GM19452 (cell line): ENCODE measurements at regions not wholly inside any gene's neighbourhood (a gene's known extent, or its start where the extent isn't known, plus 50 kb on each side); places are given as distances from the start of the nearest gene placed in this dataset.
A peak's percentile ranks its signal among the peaks of the same experiment; 100 is the strongest.
"Not testable (repeated sequence)": the region's sequence is repeated elsewhere in the genome, so short reads cannot be mapped to it uniquely, and the experiment has no call there.

Experiments used
- ATAC-seq: cut with Tn5 transposase; IDR thresholded peaks from one replicate; pipeline ENCODE4 v1.9.1; 2021; ENCODE audit not compliant: unreplicated experiment

DNA sequence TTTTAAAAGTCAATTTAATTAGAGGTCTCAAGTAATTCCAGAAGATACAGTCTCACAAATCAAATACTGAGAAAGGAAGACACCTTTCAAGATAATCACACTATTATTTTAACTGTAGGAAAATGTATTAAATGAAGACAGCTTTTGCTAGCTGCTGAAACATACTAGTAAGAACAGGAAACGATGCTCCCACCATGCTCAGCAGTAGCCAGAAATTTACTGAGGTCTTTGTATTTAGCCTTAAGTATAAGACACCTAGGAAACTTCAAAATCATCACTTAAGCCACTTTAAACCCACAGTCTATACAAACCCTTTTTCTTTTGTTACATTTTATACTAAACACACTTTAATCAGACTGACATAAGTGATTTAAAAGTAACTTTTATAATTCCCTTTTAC lies 72.7 kb upstream of the NPIPB12 start:
- ATAC-seq: not testable (repeated sequence)

DNA sequence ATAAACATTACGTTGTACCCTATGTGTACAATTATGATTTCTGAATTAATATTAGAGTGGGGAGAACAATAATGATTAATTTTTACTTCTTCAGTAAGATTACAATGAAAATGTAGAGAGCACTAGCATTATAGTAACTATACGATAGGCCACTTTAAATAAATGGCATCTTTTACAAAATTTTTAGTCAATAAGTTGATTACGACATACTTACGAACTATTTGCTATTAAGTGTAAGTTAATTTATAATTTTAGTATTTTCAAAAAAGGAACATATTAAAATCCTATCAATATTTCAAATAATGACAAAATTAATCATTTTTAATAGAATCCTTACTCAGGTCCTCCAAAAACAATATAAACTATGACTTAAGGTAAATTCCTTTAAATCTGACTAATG lies 75.6 kb upstream of the NPIPB12 start:
- ATAC-seq: not testable (repeated sequence)

DNA sequence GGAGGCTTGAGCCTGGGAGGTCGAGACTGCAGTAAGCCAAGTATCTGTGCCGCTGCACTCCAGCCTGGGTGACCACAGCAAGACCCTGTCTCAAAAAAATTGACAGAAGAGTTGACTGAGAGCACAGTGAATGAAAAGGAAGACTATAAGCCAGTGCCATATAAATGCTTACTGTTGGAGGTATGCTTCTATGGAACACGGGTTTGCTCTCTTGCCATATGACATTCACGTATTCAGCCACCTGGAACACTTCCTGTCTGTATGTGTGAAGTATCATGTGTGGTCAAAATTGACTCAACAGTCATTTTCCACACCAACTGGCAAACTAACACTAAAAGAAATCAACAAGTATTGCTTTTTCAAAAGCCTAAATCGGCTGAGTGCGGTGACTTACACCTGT lies 71.1 kb upstream of the SPN start:
- ATAC-seq: not testable (repeated sequence)

DNA sequence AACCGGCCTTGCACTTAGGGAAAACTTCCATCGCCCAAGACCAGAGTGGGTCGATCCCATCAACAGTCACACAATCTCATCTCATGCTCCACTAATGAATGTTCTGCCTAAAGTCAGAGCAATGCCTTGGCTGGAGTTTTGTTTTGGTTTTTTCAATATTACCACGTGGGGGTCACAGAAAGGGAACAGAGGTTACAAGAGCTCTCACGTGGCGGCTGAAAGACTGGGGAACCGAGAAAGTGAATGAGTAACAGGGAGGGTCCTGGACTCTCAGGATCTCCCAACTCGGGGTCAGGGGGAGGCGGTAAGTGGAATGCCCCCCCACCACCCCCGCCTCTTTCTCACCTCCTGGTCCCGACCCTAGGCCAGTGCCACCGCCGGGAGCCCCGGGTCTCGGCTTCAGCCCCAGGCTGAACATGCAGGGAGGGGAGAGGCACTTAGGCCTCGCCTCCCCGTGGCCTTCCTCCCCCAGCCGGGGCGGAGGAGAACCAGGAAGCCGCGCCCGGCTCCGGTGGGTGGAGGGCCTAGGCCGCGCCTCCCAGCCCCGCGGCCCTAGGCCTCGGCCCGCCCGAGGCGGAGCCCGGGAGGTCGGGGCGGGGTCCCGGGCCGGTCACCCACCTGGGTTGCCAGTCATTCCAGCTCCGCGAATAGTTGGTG lies 68.7 kb upstream of the SPN start:
- peak; percentile 45 for ATAC-seq

DNA sequence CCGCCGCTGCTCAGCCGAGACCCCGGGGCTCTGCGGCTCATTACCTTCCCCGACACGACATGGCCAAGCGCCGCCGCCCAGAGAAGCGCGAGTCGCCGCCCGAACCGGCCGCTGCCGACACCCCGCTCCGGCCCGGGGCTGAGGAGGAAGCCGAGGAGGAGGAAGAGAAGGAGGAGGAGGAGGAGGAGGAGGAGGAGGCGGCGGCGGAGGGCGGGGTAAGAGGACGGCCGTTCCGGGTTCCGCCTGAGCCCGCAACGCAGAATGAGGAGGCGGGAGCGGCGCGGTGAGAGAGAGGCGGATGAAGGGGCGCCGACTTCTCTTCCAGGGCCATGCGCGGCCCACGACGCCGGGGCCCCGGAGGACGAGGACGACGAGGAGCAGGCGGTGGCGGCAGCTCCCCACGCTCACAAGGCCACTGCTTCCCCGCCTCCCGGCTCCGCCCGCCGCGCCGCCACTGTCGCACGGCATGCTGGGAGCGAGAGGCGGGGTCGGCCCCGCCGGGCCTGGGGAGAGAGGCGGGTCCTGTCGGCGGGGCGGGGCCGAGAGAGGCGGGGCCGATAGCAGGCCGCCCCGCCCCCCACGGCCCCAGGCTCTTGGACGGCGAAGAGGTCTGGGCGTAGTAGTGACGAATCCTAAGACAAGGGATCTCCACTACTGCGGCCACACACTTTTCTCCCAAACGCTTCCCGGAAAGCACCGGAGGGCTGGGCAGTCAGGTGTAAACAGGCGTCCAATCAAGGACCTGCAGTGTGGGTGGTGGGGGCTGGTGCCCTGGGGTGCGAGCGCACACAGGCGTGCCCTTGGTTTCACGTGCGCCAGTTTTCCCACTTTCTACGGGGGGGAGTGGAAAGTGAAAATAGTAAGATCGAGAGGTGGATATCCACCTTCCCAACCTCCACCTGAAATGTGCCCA lies 67.9 kb upstream of the SPN start:
- ATAC-seq: peak; percentile 67

DNA sequence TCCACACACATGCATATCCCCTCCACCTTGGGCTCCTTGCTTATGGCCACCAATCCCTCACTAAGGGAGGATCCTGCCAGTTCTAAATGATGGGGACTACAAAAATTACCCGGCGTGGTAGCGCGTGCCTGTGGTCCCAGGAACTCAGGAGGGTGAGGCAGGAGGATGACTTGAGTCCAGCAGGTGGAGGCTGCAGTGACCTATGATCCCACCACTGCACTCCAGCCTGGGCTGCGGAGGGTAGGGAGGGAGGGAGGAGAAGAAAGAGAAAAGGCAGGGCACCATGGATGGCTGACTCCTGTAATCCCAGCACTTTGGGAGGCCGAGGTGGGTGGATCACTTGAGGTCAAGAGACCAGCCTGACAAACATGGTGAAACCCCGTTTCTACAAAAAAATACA lies 66.0 kb upstream of the SPN start:
- not testable (repeated sequence) for ATAC-seq

DNA sequence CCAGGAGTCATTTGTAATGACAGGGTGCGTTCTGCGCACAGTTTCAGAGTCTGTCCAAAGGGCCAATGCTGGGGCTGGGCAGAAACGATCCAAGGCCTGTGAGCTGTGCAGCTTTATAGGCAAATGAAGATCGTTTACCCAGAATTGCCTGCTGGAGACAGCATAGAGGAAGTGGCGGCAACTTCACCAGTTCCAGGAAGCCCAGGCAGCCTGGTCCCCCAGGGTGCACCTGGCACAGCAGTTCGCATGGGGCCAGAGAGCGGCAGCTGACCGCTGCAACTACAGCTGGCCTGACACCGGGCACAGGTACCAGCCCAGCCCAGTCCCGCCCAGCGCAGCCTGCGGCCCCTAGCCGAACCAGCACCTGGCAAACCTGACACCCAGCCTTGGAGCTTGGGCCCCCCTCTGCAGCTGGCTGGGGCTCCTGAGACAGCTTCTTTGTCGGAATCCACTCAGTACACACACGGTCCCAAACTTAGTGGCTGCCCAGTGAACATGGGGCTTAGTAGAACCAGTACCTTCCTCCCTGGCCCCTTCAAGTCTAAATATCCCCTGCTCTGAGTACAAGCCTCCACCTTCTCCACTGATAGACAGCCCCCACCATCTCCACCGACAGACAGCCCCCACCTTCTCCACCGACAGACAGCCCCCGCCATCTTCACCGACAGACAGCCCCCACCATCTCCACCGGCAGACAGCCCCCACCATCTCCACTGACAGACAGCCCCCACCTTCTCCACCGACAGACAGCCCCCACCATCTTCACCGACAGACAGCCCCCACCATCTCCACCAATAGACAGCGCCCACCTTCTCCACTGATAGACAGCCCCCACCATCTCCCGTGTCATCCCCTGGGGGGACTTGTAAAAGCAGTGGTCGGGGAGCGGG lies 62.7 kb upstream of the SPN start:
- ATAC-seq: not testable (repeated sequence)

DNA sequence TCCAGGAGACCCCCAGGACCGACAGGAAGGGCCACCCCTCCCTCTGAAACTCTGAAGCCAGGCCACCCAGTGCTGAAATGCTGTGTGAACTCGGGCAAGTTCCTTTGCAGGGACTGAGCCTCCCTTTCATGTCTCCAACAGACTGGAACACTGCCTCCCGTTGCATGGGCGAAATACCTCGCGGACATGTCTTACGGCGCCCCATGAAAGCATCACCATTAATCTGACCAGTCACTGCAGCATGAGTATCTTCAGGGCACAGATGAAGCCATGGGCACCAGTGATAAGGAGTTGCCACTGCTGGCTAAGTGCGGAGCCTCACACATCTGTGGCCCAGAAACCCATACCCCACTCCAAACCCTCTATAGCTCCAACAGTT lies 60.8 kb upstream of the SPN start:
- ATAC-seq: not testable (repeated sequence)

DNA sequence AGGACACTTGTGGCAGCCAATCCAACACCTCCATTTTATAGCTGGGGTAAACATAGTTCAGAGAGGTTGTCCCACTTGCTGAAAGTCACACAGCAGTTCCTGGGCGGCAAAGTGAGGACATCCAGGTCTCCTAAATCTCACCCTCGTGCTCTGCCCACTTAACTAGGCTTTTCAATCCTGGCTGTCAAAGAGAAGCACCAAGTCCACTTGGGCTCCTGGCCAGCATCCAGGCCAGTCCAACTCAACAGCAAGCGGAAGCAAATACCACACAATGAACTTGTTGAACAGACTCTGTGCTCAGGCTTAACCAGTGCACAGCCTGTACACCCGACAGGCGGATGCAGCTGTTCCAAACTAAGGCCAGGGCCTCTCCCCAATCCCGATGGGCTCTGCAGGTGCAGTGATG lies 60.4 kb upstream of the SPN start:
- not testable (repeated sequence) for ATAC-seq

DNA sequence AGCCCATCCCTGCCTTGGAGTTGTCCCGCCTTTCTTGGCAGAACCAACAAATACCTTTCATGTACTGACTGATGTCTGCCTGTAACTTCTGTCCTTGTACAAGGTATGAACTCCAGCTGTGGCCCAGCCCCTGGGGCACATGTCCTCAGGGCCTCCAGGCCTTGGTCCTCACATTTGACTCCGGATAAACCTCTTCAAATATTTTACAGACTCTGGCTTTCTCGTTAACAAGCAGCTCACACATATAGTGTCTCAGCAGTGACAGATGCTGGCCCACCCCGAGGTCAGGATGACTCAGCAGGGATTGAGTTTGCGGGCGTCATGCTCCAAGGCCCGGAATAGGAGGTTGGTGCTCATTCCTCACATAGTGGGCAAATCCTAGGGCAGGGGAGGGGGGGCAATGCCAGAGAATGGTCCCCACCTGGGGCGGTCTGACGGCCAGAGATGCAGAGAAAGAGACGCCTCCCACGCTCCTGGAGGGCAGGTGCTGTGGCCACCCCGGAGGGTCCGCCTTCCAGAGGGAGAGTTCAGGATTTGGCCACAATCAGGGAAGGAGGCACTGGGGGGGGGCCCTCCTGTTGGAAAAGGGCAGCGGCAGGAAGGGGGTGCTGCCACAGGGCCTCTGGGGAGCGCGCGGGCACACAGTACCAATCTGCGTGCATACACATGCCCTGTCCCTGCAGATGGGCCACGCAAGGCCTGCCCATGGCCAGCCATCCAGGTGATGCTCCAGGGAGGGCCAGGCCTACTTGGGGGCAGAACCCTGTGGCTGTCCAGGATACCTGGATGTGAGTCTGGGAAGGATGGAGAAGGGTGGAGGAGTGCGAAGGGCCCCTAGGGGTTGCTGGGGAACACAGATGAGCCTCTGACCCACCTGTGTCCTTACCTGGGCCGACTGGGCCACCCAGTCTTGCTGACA lies 58.2 kb upstream of the SPN start:
- not testable (repeated sequence) for ATAC-seq

DNA sequence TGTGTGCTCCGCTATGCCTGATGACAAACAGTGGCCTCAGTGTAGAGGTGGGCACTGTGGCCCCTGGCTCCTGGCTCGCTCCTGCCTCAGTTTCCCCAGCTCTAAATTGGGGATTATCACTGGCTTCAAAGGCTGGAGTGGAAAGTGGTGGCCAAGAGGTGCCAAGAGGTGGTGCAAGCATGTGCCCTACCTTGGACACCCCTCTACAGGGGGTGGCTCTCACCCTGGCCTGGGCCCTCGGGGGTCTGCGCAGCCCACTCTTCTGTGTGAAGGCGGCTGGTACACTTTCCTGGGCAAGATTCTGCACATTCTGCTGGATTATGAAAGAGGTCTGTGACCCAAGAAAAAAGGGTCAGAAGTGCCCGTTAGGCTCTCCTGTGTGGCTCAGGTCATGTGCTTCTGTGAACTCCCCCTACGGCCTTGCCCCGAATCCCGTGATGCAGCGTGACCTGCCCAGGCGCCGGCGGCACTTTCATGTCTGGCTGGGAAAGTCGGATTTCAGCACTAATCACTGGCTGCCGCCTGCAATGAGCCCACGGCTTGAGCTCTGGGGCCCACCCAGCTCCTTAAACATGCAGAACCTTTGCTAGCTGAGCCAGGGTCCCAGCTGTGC lies 57.3 kb upstream of the SPN start:
- not testable (repeated sequence) for ATAC-seq

DNA sequence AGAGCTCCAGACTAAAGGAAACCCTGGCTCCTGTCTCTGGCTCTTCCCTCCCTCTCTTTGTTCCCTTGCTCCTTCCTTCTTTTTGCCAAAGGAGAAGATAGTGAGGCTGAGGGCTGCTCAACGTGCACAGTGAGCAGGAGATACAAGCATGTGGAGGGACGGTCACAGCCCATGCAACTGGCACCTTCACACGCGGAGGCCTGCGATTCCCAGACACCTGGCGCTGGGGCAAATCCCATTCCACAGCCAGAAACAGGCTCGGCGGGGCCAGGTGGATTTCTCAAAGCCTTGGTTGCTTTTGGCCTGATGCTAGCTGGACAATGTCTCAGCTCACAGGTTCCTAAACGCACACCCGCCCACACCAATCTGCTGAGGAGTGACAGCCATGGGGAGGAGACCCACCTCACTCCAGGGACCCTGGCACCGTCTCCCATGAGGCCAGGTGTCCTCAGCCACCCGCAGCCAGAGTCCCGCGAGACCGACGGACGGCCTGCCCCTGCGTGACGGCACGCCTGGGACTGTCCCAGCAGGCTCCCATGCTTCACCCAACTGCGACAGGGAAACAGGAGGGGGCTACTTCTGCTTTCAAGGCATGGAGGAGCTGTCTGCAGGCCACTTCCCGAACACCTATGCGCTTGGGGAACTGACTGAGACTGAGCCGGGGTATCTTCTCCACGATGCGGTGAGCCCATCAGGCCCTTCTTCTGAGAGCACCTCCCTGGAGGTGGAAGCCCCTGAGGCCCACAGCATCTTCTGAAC lies 56.2 kb upstream of the SPN start:
- not testable (repeated sequence) for ATAC-seq

DNA sequence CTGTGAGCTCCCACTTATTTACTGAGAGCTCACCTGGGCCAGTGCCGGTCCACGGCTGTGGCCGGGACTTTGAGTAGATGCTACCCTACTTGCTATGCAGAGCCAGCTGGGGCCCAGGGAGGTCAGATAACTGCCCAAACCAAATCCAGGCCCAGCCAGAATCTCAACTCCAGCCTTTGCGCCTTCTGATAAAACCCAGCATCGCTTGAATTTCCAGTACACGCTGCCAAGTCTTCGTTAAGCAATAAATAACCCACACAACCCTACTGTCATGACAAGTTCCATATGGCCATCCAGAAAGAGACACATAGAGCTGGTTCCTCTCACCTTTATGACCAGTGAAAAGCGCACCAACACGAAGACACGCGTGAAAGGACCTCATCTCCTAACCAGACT lies 55.6 kb upstream of the SPN start:
- ATAC-seq: not testable (repeated sequence)

DNA sequence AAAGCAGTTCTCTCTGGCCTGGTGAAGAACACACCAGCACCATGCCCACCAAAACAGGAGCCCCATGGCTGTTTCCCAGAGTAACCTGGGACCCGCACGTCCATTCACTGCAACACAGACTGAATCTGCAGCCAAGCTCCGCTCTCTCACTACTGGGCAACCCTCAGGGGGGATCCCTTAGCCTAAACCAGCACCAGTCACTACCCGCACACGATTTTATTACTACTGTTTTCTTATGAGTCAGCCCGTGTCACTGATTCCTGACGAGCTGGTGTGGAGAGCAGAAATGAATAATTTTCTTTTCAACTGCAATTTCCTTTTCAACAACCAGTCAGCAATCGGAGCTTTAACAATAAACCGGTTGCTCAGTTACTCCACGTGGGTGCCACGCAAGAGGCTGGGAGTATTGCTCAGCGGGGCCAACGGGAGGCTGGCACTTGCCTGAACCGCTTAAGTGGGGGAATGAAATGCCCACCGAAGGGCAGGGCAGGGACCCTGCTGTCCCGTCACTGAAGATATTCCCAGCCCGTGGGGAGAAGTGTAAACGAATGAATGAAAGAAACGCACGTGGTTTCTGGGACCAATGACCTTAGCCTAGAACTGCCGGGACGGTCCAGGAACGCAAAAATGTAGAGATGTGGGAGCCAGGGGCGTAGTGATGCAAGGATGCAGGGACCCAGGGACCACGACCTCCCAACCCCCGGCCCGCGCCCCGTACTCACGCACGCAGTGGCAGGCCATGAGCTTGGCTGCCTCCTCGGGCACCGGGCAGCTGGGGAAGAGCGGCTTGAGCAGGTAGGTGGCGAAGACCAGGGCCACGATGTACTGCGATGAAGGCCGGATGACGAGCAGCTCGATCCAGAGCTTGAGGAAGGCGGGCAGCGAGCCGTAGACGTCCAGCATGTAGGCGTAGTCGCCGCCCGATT lies 50.4 kb upstream of the SPN start:
- peak; percentile 37 for ATAC-seq
